Stimulated activated CD4-positive, alpha-beta T cell treated with anti-CD3 and anti-CD28 coated beads, Interleukin-1b, Interleukin-23, amount 100 ng/mL, for 4 hours (primary cell): ENCODE measurements at regions not wholly inside any gene's neighbourhood (a gene's known extent, or its start where the extent isn't known, plus 50 kb on each side); places are given as distances from the start of the nearest gene placed in this dataset.
"Not testable (repeated sequence)": the region's sequence is repeated elsewhere in the genome, so short reads cannot be mapped to it uniquely, and the experiment has no call there.

Source experiments
- DNase-seq, 2 donors: peaks; one replicate each; pipeline ENCODE4 v3.0.0-alpha.2; 2020; ENCODE audit warnings: low read depth in 2 of 2

DNA sequence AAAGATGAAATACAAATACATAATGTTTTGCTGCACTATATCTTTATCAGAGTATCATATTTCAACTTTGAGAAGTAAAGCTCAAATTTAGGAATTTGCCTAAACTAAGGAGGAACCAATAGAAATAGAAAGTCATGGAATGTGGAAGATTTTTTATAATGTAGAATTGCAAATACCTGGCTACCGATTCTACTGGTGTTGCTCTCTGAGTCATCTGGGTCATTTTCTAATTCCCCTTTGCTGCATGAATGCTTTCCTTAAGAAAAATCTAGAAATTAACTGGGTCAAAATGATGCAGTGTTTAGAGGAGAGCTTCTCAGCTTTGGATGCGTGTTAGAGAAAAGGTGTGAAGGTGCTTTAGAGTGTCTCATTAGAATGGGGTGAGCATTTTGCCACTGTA, 568.9 kb upstream of the ANKRD30A start:
- DNase-seq = no peak

- DNase-seq = no peak
Measured at GRCh38 chr10:36555036-36555435, 570.4 kb upstream of the ANKRD30A start.

- no peak for DNase-seq
Measured at GRCh38 chr10:36547965-36548364, 577.4 kb upstream of the ANKRD30A start.

DNA sequence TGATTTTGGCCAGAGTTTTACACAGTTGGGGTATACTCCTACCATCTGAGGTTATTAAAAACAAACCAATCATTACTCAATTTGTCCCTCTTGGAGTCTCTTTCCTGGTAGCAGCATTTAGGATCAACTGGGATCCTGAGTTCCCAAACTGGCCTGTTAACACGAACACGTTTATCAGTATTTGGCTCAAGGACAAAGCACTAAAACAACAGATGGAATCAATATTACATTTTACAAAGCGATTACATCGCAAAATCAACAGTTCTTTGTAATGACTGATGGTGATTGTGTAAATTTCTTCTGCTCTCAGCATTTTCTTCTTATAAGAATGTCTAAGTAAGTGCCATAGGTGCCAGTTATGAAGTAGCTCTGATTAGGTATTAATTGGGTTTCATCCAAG, 582.9 kb upstream of the ANKRD30A start:
- DNase-seq = no peak

DNA sequence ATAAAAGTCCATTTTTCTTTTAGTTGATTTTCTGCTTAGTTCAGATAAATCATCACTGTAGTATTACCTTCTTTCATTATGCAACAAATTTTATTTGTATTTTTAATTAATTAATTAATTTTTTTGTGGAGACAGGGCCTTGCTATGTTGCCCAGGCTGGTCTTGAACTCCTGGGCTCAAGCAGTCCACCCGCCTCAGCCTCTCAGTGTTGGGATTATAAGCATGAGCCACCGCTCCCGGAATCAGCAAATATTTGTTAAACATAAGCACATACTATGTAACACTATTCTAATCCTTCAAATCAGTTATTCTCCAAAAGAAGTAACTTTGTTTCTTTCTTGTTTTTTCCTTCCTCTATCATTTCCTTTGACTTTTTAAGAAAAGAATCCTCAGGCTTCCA, 584.8 kb upstream of the ANKRD30A start:
- no peak for DNase-seq

- DNase-seq = no peak
Measured at GRCh38 chr10:36538953-36539586, 586.3 kb upstream of the ANKRD30A start.

GRCh38 chr10:36534471-36535002, 590.9 kb upstream of the ANKRD30A start:
- DNase-seq = no peak

- DNase-seq = no peak
Measured at GRCh38 chr10:36533861-36534260, 591.5 kb upstream of the ANKRD30A start.

- no peak for DNase-seq
Measured at GRCh38 chr10:36533316-36533715, 592.1 kb upstream of the ANKRD30A start.

GRCh38 chr10:36531621-36532020, 593.8 kb upstream of the ANKRD30A start:
- no peak for DNase-seq

DNA sequence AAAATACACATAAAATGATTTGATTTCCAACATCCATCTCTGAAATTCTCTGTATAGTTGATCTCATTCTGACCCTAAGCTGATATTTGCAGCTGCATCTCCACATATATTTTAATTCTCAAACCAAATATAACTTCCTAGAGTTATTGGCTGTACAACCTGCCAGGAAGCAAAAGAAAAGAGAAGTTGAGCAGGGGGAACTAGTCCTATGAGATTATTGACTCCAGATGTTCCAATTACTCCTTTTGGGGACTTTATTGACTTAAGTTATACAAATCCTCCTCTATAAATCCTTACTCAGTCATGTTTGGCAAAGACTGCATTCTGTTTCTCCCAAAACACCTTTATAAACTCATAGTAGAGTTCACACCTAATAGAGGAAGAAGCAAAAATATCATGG, 599.4 kb upstream of the ANKRD30A start:
- DNase-seq = no peak

GRCh38 chr10:36524126-36524525, 601.3 kb upstream of the ANKRD30A start:
- DNase-seq = not testable (repeated sequence)

DNA sequence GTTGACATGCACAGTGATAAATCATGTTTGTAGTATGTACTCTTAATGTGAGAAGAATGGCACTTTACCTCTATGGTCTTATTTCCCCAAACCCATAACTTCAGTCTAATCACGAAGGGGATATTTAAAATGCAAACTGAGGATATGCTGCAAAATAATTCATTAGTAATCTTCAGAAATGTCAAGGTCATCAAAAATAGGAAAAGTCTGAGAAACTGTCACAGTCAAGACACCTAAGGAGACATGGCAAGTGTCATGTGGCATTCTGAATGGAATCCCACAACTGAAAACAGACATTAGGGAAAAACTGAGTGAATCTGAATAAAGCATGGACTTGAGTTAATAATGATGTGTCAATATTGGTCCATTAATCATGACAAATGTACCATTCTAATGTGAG, 605.5 kb upstream of the ANKRD30A start:
- DNase-seq = no peak

- no peak for DNase-seq
Measured at GRCh38 chr10:36516281-36516680, 609.1 kb upstream of the ANKRD30A start.

DNA sequence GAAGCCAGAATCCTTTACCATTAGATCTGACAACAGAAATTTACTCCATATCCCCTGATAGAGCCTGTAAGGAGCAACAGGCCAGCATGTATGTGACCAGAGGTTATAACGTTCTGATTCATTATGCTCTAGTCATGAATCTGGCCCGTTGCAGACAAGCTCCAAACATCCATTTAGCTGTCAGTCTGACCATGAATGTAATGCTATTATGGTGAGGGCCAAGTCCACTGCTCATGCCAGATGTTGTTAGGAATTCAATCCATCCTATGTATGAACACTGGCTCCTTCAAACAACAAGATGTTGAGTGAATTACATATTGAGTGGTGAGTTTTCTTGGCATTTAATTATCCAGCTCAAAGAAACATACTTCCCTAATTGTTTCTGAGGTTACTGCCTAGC, 610.1 kb upstream of the ANKRD30A start:
- no peak for DNase-seq

DNA sequence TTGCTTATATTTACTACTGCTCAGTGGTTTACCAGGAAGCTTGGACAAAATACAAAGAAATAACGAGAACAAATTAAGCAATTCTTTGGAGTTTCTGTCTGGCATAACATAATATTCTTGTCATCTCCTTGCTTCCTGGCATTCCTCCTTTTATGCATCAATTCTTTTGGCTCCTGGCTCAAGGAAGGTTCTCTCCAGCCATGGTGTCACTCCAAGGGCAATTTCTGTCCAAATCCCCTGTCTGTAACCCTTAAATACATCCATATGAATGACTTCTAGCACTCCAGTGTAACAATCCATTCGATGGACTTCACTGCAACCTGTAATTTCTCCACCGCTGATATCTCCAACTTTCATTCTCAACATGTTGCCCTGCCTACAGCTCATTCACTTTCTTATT, 617.7 kb upstream of the ANKRD30A start:
- DNase-seq = no peak

GRCh38 chr10:36506697-36507496, 618.5 kb upstream of the ANKRD30A start:
- no peak for DNase-seq

DNA sequence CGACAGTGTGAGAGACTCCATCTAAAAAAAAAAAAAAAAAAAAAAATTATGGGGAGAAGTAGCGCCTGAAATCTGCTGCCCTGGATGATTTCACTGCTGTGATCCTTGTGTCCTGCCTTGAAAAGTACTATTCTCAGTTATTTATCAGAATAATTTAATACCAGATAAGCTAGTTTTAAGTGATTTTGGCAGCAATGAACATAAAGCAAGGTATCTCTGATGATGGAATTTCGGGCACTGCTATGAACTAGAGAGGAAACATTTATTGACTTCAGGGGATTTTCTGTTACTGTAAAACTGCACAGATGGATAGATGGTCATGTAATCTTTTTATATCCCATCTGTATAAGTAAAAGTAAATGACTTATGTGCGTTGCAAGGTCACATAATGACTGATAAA, 619.1 kb upstream of the ANKRD30A start:
- DNase-seq = no peak

DNA sequence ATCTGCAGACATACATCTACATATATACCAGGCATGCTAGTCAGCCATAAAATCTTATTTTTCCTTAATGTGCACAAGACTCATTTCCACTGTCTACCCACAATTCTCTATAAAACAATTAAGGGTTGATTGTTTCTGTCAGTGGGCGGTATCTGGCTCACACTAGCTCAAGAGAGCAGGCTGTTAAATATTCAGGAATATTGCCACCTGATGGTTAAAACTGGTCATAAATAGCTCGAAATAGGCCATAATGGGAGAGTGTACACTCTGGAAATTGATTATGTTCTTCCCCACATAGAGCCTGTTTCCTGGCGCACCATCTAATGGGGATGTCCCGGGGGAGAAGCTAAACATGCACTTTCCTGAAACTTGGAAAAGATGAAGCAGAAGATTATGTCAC, 620.6 kb upstream of the ANKRD30A start:
- DNase-seq = no peak

DNA sequence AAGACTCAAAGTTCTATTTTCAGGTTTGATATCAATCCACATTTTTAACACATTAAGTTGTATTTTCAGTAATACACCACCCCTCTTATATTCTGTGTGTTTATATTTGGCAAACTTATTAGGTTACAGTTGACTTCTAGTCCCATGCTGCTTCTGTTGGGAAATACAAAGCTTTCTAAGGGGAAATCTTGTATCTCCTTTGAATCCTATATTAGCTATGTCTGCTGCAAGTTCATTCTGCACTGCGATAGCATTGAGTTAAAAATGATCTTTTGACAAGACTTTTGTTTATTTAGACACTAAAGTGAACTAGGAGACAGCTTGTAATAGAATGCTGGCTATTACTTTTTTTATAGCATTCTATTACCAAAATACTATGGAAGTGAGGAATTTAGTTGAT, 625.1 kb upstream of the ANKRD30A start:
- no peak for DNase-seq

GRCh38 chr10:36499693-36500092, 625.7 kb upstream of the ANKRD30A start:
- no peak for DNase-seq

- DNase-seq = no peak
Measured at GRCh38 chr10:36496758-36497157, 628.6 kb upstream of the ANKRD30A start.

GRCh38 chr10:36494371-36494770, 631.0 kb upstream of the ANKRD30A start:
- no peak for DNase-seq
